22Rv1 (cell line): ENCODE measurements at regions not wholly inside any gene's neighbourhood (a gene's known extent, or its start where the extent isn't known, plus 50 kb on each side); places are given as distances from the start of the nearest gene placed in this dataset.

Experiments used
- H3K27ac ChIP-seq: fragments of 450-650 bp; 2 replicates; pipeline ENCODE4 v1.5.1; 2017
- CTCF ChIP-seq: fragments of 450-650 bp; IDR thresholded peaks from 2 replicates; pipeline ENCODE4 v1.5.1; 2017; ENCODE audit warnings: mild to moderate bottlenecking
- ZFX ChIP-seq: fragments of 450-650 bp; IDR thresholded peaks from 2 replicates; pipeline ENCODE4 v1.6.1; 2017; ENCODE audit warnings: antibody characterized with exemption, borderline replicate concordance

GRCh38 chr3:39750712-39751111 lies 58.7 kb upstream of the MYRIP start:
- no peak overlapping the region for H3K27ac ChIP-seq
- TF ChIP-seq ZFX: no peak
- no peak for TF ChIP-seq CTCF

GRCh38 chr3:39751286-39751685 lies 58.1 kb upstream of the MYRIP start:
- no peak for TF ChIP-seq CTCF
- TF ChIP-seq ZFX: no peak
- no peak overlapping the region for H3K27ac ChIP-seq

GRCh38 chr3:39752019-39752637 lies 57.3 kb upstream of the MYRIP start:
- H3K27ac ChIP-seq: no peak overlapping the region
- TF ChIP-seq ZFX: no peak
- no peak for TF ChIP-seq CTCF

GRCh38 chr3:39752751-39753150 lies 56.7 kb upstream of the MYRIP start:
- TF ChIP-seq CTCF: no peak
- TF ChIP-seq ZFX: no peak
- H3K27ac ChIP-seq: no peak overlapping the region

- TF ChIP-seq ZFX (no peak), CTCF (no peak)
- no peak overlapping the region for H3K27ac ChIP-seq
These were observed 56.0 kb upstream of the MYRIP start for GRCh38 chr3:39753391-39753790.

GRCh38 chr3:39754549-39754948 lies 54.9 kb upstream of the MYRIP start:
- TF ChIP-seq CTCF (no peak), ZFX (no peak)
- H3K27ac ChIP-seq: no peak overlapping the region

- H3K27ac ChIP-seq: no peak overlapping the region
- TF ChIP-seq CTCF: no peak
- no peak for TF ChIP-seq ZFX
These were observed 54.3 kb upstream of the MYRIP start for GRCh38 chr3:39755100-39755499.
